Cardiac fibroblast (primary cell): ENCODE measurements at regions not wholly inside any gene's neighbourhood (a gene's known extent, or its start where the extent isn't known, plus 50 kb on each side); places are given as distances from the start of the nearest gene placed in this dataset.

ENCODE experiments used
- DNase-seq, 2 donors: peaks; one replicate each; pipeline versions ENCODE4 v3.0.0 to v3.0.0-alpha.2; 2010; ENCODE audit warnings: low read depth in 2 of 2
- H3K4me3 ChIP-seq, 2 donors: replicated peaks in 1 of 2; 1 replicate in 1 of 2; 2 replicates in 1 of 2; pipeline ENCODE4 v1.5.1; 2011; ENCODE audit warnings: low read depth in 2 of 2, low read length in 2 of 2, mild to moderate bottlenecking in 2 of 2, moderate library complexity in 1 of 2
- TF ChIP-seq, protein P1 (sequence below): IDR thresholded peaks from one replicate; pipeline ENCODE4 v1.5.1; 2011; ENCODE audit warnings: low read depth, mild to moderate bottlenecking, low read length, inconsistent platforms

DNA sequence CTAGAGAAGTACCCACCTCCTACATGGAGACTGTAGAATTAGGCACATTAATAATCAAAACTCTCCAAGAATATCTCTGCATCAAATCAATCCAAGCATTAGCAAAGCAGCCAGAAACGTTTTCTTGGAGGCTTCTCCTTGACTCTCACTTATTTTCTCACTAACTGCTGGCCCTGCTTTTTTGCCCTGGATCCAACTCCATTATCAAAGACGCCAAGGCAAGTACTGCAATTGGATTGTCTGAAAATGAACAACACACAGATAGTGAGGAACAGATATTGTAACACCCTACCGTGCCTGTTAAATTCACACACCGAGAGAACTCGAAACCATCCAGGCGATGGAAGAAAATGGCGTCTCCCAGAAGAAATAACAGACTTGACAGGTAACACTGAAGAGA lies 256.2 kb upstream of the MDFIC2 start:
- no peak for DNase-seq
- TF ChIP-seq, protein P1, sequence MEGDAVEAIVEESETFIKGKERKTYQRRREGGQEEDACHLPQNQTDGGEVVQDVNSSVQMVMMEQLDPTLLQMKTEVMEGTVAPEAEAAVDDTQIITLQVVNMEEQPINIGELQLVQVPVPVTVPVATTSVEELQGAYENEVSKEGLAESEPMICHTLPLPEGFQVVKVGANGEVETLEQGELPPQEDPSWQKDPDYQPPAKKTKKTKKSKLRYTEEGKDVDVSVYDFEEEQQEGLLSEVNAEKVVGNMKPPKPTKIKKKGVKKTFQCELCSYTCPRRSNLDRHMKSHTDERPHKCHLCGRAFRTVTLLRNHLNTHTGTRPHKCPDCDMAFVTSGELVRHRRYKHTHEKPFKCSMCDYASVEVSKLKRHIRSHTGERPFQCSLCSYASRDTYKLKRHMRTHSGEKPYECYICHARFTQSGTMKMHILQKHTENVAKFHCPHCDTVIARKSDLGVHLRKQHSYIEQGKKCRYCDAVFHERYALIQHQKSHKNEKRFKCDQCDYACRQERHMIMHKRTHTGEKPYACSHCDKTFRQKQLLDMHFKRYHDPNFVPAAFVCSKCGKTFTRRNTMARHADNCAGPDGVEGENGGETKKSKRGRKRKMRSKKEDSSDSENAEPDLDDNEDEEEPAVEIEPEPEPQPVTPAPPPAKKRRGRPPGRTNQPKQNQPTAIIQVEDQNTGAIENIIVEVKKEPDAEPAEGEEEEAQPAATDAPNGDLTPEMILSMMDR, result no peak
- no peak overlapping the region for H3K4me3 ChIP-seq

- H3K4me3 ChIP-seq, result no peak overlapping the region
- no peak for DNase-seq
- TF ChIP-seq, protein P1, result no peak
These were observed 253.4 kb upstream of the MDFIC2 start for GRCh38 chr3:70565861-70566260.

GRCh38 chr3:70564552-70564951 lies 252.1 kb upstream of the MDFIC2 start:
- no peak overlapping the region for H3K4me3 ChIP-seq
- TF ChIP-seq, protein P1, result no peak
- no peak for DNase-seq

DNA sequence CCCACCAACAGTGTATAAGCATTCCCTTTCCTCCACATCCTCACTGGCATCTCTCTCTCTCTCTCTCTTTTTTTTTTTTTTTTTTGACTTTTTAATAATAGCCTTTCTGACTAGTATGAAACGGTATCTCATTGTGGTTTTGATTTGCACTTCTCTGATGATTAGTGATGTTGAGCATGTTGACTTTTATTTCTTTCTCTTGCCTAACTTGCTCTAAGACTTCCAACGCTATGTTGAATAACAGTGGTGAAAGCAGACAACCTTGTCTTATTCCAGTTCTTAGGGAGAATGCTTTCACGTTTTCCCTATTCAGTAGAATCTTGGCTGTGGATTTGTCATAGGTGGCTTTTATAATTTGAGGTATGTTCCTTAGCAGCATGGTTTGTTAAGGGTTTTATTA lies 249.4 kb upstream of the MDFIC2 start:
- TF ChIP-seq, protein P1, result no peak
- no peak overlapping the region for H3K4me3 ChIP-seq
- DNase-seq, result no peak

DNA sequence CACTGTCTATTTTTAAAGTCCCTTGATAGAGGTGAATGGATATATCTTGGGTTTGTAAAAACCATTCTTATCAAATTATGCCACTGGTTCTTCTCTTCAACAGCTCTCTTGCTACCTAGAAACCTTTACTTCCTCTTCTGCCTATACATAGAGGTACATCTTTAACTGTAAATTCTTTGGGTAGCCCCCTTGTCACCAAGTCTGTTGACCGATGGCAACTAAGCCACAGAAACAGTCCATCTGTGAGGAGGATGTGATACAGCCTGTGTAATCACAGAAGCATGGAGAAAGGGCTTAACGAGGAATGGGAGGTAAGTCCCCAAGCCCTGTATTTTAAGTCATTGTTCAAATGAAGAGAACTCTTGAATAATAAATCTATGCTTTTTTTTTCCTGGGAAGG lies 246.5 kb upstream of the MDFIC2 start:
- TF ChIP-seq, protein P1, result no peak
- H3K4me3 ChIP-seq, result no peak overlapping the region
- DNase-seq, result no peak

- no peak for DNase-seq
- TF ChIP-seq, protein P1, result no peak
- no peak overlapping the region for H3K4me3 ChIP-seq
These were observed 245.5 kb upstream of the MDFIC2 start for GRCh38 chr3:70557976-70558375.

- TF ChIP-seq, protein P1, result no peak
- H3K4me3 ChIP-seq, result no peak overlapping the region
- peak in 1 of 2 donors; percentile 60 for DNase-seq
These were observed 243.6 kb upstream of the MDFIC2 start for GRCh38 chr3:70556056-70556455.
